Left colon (tissue), 2 donors: ENCODE measurements at regions not wholly inside any gene's neighbourhood (a gene's known extent, or its start where the extent isn't known, plus 50 kb on each side); places are given as distances from the start of the nearest gene placed in this dataset.

ENCODE experiments used
- ATAC-seq: fragments of 200-7000 bp; cut with Tn5 transposase; one replicate; pipeline ENCODE4 v1.9.1; 2020; ENCODE audit warnings: mild to moderate bottlenecking, moderate library complexity
- DNase-seq, 2 donors: peaks; one replicate each; pipeline ENCODE4 v3.0.0-alpha.2; 2020
- intact Hi-C, 2 donors: fragments of 100-400 bp; cut with DNase I in 1 of 2; cut with micrococcal nuclease in 1 of 2; formaldehyde crosslinking; loops; one replicate each; pipeline versions ENCODE4 v1.11.2 to v1.14.0; 2022; cut with DNase I, micrococcal nuclease
- donor health status: DM: no; HTN: no; CAD: no.
- donor health status: DM: yes; HTN: yes; CAD: no.

DNA sequence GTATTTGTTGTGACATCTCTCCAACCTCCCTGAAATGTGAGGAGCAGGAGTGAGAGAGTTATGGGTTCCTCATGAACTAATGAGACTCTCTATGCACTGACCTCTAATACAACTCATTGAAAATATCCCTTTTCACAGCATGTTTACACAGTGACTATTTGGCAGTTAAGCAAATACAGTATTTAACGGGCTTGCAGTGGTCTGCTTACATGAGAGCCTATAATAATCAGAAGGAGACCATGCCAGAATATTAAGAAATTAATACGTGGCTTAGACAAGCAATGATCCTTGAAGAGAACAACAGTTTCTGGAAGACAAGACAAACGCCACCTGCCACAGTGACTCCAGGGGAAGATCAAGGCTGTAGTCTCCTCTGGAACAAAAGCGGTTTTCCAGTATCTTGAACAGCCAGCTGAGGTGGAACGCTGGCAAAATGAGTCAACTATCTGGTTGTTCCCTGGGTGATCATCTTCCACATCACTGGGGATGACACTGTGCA lies 424.5 kb downstream of the DMAC1 start:
- intact Hi-C loops: no loop called here
- no peak for ATAC-seq
- no peak for DNase-seq

DNA sequence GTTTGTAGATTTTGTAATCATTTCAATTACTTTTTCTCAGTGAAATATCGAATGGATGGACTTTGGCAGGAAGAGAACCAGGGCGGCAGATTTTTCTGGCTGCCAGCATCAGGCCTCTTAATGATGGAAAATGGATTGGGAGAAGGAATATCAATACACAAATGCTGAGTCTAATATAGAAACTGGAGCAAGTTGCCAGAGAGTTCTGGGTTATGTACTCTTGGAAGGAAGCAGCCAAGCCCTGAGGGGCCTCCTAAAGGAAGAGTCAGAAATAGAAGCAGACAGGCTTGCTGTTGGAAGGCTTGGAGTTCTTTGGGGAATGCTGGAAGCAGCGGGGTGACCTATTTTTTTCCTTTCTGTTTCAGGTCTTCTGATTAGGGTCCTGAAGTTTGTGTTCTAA lies 428.6 kb downstream of the DMAC1 start:
- ATAC-seq: no peak
- DNase-seq: no peak
- intact Hi-C loops: no loop called here

DNA sequence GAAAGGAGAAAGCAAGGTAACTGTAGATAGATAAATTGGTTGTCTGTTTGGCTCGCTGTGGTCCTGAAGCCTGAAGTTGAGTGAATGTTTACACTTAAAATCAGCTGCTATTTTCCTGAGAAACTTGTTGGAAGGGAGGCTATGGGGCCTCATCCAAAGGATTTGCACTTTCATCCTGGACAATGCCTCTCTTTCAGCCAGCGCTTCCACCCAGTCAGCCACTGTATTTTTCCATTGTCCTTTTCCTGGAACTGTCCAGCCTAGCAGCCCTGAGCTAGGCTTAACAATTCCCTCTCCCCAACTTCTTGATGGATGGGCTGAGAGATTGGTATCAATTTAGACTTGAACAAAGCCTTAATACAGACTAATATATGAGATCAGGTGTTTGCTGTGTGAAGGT lies 429.2 kb downstream of the DMAC1 start:
- ATAC-seq: no peak
- DNase-seq: no peak
- intact Hi-C loops: no loop called here

DNA sequence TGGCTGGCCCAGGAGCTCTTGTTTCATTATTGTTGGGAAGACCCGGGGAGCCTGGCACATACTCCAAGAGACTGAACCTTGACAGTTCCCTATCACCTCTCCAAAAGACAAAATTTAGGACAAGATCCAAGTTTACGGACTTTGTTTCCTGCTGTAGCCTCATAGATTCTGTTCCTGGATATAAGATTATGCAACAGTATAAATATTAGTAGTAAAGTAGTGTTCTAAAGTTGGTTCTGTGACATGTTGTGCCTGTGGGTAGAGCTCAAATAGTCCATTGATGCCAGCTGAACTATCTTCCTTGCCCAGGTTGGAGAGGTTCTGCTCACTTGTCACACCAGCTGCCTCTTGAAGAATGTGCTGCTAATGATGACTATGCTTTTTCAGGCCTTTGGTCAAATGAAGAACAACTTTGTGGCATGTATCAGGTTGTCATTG lies 430.2 kb downstream of the DMAC1 start:
- intact Hi-C loops: no loop called here
- ATAC-seq: no peak

DNA sequence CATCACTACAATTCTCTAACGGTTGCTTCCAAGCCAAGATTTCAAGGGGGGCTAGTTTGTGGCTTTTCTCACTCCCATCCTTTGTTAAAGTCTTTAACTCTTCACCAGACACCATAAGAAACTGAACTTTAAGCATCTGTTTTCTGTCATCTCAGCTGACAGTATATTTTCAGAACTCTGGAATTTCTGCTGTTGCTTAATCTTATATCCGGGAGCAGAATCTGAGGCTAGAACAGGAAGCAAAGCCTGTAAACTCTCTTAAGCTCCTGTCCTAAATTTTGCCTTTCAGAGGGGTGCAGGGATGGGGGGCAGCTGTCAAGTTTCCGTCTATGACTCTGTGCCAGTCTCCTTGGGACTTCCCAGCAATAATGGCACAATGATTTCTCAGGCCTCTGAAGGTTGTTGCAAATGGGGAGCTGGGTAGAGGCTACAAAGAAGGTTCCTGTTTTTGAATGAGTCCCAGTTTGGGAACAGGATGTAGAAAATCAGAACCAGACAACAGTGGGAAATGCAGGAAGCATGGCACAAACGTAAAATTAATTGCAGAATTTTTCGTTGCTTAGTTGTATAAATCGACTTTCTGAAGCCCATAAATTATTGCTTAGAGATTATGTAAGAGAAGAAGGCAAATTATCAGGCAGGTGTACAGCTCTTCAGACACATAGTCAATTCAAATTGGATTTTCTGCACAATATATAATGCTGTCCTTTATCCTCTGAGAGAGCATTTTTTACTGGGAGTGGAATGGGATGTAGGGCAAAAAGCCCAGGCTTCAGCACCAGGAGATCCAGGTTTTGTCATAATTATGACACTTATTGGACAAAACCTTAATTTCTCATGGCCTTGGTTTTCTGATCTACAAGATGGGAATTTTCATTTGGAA lies 430.9 kb downstream of the DMAC1 start:
- intact Hi-C loops: no loop called here
- ATAC-seq (no peak), DNase-seq (no peak)

More for the DNA sequence above, 430.2 kb downstream of the DMAC1 start:
- DNase-seq: no peak

DNA sequence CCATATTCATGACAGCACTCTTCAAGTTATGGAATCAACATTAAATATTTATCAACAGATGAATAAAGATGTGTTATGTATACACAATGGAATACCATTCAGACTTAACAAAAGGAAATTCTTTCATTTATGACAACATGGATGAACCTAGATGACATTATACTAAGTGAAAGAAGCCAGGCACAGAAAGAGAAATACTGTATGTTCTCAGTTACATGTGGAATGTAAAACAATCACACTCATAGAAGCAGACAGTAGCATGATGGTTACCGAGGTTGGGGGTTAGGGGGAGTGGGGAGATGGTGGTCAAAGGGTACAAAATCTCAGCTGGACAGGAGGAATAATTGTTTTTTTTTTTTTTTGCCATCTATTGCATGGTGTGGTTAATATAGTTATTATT lies 431.9 kb downstream of the DMAC1 start:
- DNase-seq: no peak
- ATAC-seq: no peak
- intact Hi-C loops: no loop called here

DNA sequence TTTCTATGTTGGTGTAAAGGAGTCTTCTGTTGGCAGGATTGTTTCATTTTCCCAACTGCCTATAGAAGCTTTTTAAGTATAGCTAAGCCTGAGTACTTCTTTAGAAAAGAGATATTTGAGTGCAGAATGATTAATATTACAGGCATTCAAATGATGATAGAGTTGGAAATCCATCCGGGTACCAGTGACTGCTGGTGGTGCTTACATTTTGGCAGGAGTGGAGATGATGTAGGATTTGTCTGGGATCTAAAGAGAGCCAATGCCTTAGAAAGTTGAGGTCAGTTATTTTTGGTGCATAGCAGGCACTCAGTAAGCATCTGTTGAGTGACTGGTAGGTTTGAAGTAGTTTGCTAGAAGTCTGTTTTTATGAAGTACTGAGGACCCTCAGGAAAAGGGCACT lies 433.5 kb downstream of the DMAC1 start:
- intact Hi-C loops: no loop called here
- DNase-seq (no peak), ATAC-seq (no peak)

DNA sequence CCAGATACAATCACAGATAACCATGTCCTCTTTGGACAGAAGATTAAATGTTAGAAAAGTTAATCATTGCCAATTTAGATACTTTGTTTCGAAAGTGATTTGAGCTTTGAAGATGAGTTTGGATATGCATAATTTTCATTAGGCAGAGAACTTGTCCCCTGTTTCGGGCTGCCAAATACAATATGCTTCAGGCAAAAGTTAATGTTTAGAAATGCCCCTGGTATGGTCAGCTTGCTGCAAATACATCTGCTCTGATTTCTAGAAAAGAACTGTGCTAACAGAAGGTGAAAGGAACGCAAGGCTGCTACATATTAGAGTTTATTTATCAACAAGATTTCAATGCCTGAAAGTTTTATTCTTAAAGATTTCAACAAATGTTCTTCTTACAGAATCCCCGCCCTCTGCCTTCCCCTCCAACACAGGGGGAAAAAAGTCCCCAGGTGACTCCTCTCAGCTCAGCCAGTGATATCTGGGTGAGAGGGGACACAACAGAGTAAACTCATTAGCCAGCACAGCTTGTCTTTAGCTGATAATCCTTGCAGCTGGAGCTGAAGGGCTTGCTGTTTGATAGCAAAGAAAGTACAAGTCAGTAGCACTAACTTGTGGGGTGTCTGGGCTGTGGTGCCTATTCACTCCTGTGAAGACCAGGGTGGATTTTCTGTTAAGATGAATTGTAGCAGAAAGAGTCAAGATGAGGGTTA lies 435.7 kb downstream of the DMAC1 start:
- intact Hi-C loops: no loop called here
- no peak for DNase-seq
- ATAC-seq: no peak

DNA sequence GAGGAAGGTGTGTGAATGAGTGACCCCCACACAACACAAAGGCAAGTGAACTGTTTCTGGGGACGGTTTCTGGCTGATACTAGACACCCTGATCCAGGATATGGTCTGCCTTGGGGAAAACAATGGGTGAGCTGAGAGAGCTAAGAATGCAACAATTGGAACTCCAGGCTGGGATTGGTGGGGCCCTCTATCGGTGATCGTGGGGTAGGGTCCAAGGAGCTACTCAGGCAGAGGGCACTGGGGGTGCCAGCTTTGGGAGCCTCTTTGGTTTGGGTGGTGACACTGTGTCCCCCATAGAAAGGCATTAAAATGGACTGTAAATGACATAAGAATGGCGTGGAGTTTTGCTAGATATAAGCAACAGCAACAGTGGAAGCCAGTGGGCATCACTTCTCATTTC lies 439.1 kb downstream of the DMAC1 start:
- DNase-seq (no peak), ATAC-seq (no peak)
- intact Hi-C loops: no loop called here

DNA sequence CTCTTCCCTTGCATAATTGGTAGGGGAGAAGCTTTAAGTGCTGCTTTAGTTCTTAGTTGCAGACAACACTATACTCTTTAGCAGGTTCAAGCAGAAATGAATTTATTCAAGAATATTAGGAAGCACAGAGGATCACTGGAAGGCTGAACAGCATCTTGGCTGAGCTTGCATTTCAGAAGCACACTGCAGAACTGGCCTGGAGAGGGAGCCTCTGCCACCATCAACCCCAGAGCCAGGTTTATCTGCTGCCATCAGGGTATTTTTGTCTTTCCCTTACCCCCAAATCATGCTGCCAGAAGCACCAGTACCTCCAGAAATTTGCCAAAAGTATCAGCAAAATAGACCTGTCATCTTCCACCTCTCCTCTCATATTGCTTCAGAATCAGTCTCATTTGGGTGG lies 440.7 kb downstream of the DMAC1 start:
- ATAC-seq: no peak
- intact Hi-C loops: no loop called here

DNA sequence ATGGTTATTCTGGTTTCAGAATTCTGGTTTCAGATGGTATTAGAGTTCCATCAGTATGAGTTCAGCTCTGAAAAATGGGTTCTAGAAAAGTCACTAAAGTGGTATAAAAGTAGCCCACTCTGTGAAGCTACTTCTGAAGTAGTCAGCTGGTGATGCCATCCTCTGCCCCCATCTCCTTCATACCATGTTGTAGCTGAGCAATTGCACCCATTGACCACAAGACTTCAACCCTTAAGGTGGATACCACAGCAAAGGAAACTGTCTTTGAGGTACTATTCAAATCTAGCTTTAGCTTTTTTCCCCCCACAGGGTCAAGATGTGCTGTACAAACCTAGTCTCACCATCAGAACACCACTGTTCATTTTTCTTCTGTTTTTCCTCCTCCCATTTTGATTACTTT lies 444.9 kb downstream of the DMAC1 start:
- intact Hi-C loops: no loop called here
- DNase-seq (no peak), ATAC-seq (no peak)

More for the DNA sequence above, 440.7 kb downstream of the DMAC1 start:
- no peak for DNase-seq

DNA sequence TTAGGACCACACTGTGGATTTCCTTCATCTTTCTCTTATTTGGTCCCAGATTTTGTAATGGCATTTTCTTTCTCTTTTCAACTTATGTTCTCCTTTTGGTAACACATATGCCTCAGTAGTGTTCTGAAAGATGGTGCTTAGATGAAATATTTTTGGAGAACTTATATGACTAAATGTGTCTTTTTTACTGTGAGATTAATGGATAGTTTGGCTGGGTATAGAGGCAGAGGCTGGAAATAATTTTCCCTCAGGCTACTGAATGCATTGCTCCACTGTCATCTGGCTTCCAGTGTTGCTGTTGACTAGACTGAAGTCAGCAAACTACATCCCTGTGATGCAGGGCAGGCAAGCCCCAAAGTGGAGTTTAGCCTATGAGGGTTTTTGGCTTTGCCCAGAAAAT lies 450.9 kb downstream of the DMAC1 start:
- DNase-seq: no peak
- no peak for ATAC-seq
- intact Hi-C loops: no loop called here

DNA sequence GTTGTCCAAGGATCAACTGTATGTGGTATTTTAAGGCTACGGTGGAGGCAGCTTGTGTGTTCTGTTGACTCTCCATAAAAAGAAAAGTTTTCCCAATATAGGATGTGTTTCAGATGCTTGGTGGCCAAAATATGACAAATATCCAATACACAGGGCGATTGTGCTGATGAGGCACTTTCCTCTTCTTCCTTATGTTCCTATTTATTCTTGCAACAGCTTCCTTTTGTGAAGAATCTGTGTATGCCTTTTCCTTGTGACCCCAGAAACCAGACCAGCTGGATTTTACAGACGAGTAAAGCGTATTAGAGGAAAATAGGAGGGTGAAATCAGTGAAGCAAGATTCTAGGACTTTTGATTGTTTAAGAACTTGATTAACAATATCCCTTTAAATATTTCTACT lies 452.0 kb downstream of the DMAC1 start:
- DNase-seq: no peak
- ATAC-seq: no peak

DNA sequence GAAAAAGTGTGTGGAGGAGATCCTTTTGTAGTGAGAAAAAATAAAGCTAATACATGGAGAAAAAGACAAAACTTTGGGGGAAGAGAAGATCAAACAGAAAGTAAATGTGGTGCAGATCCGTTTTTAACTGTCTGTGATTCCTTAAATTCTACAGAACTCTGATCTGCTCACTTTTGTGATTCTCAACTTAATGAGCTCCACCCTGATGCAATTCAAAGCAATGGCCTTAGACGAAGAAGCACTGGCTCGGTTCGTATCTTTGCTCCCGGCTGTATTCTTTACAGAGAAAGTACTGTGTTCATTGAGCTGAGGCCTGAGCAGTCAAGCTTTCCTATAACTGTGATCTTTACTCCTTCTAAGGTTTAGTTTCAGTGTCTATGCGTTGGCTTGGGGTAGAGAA lies 453.4 kb downstream of the DMAC1 start:
- no peak for DNase-seq
- no peak for ATAC-seq
- intact Hi-C loops: no loop called here

More for the DNA sequence above, 452.0 kb downstream of the DMAC1 start:
- intact Hi-C loops: no loop called here

DNA sequence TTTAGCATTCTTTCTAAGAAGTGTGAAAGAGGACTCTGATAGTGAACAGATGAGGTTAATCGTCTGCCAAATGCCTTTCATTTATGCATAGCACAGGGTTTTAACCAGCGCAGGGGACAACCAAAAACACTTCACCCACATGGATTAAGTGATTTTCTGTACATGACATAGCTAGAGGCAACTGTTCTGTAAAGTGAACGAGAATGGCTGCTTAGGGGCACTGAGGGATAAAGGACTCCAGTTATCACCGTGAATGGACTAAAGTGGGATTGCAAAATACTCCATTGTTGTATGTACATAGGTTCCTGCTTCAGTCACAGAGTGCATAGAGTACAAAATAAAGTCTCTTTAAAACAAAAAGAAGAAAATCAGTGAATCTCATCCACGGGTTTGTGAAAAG lies 456.8 kb downstream of the DMAC1 start:
- ATAC-seq: no peak
- DNase-seq: no peak
- intact Hi-C loops: no loop called here

DNA sequence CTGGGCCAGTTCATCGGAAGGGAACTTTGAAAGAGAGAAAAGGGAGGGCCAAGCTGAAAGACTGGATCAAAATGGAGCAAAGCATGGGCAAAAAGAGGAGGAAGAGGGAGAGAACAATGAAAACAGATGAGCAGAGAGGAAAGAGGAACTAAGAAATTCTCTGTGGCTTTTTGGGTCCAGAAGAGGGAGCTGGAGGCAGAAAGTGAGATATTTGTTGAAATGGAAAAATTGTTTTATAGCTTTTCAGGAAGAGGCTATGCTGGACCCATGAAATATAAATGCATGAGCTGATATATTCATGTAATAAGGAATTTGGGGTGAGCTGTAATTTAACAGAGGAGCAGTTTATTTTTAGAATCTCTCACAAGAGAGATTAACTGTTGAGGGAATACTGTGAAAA lies 457.3 kb downstream of the DMAC1 start:
- ATAC-seq: no peak
- no peak for DNase-seq
- intact Hi-C loops: no loop called here

DNA sequence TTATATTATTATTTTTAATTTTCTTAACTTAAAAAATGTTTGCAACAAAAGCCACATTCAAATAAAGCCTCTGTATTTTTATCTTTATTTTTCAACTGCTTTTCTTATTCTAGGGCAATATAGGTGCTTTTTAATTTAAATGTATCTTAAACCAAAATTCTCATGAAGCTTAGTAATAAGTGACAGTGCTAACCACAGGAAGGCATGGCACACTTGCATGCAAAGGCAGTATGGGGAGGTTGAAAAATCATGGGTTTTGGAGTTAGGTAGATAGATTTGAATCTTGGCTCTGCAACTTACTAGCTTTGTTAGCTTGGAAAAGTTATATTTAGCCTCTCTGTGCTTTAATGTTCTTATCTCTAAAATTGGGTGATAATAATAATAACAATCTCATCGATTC lies 458.0 kb downstream of the DMAC1 start:
- intact Hi-C loops: no loop called here
- ATAC-seq (no peak), DNase-seq (no peak)

DNA sequence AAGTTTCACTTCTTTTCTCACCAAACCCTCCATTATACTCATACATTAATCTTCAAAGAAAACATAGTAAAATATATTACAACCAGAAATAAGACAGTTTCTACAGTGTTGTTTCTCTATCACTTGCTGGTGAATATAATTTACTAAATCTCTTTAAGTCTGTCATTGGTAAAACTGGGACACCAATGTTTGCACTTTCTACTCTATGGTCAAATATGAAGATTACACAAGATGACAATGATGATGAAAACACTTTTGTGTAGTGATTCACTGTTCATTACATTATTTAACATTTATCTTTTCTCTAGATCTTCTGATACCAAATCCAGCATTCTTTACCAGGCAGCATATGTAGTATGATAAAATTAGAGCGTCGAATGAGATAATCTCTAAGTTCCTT lies 459.1 kb downstream of the DMAC1 start:
- no peak for DNase-seq
- intact Hi-C loops: no loop called here
- ATAC-seq: no peak

DNA sequence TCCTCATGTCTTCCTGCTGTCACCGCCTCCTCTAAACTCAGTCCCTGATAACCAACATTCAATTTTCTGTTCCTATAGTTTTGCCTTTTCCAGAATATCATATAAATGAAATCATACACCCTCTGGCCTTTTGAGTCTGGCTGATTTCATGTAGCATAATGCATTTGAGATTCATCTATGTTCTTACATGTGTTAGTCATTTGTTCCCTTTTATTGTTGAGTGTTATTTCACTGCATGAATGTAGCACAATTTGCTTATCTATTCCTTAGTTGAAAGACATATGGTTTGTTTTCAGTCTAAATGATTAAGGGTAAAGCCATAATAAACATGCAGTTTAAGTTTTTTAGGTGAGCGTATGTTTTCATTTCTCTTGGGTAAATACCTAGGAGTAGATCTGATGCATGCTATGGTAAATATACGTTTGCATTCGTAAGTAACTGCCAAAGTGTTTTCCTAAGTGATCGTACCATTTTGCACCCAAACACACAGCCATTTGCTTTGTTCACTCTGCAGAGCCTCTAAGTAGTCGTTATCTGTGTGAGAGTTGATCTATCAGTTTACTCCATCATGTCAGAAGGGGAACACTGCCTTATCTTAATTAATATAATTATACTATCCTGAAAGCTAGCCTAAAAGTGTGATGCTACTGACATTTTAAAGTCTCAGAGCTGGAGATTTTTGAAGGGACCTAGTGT lies 460.8 kb downstream of the DMAC1 start:
- intact Hi-C loops: no loop called here
- ATAC-seq: no peak
- DNase-seq: no peak
